SK-N-SH (cell line): ENCODE measurements at regions not wholly inside any gene's neighbourhood (a gene's known extent, or its start where the extent isn't known, plus 50 kb on each side); places are given as distances from the start of the nearest gene placed in this dataset.

Experiments
- CTCF ChIA-PET: fragments of 300-600, 350-600 bp; formaldehyde crosslinking; extraction: SDS; loops from one replicate; lab custom pipeline; 2021; lab: Yijun Ruan, JAX
- POLR2A ChIA-PET: fragments of 350-600 bp; sonication (Branson Sonifier 250); formaldehyde crosslinking; extraction: SDS; loops from one replicate; lab custom pipeline; 2020; ENCODE audit warnings: antibody characterized with exemption, inconsistent platforms; lab: Yijun Ruan, JAX
- DNase-seq: peaks from one replicate; pipeline ENCODE4 v3.0.0; 2012
- H2AFZ ChIP-seq: fragments of 200-600 bp; sonication (generic); 2 replicates; pipeline ENCODE4 v1.8.1; 2016; ENCODE audit warnings: antibody characterized with exemption, mild to moderate bottlenecking, low read depth
- H3F3A ChIP-seq: fragments of 200-600 bp; sonication (generic); replicated peaks from 2 replicates; pipeline ENCODE3; 2016; ENCODE audit warnings: antibody characterized with exemption, mild to moderate bottlenecking; ENCODE audit not compliant: insufficient read depth
- H3K27ac ChIP-seq, 2 experiments: fragments of 200-500 bp in 1 of 2; fragments of 200-600 bp in 1 of 2; sonication (Bioruptor generic) in 1 of 2; sonication (generic), shearing (Covaris generic) in 1 of 2; 2 replicates each; pipeline versions ENCODE4 v1.5.1 to v1.6.1; 2014 to 2016; ENCODE audit warnings: low read depth in 2 of 2, inconsistent platforms in 1 of 2, low read length in 1 of 2, mild to moderate bottlenecking in 1 of 2, mixed read lengths in 1 of 2
- H3K27me3 ChIP-seq: fragments of 200-600 bp; sonication (generic), shearing (Covaris generic); 2 replicates; pipeline ENCODE4 v1.6.1; 2016; ENCODE audit warnings: mixed run types; ENCODE audit not compliant: insufficient read depth
- H3K36me3 ChIP-seq, 2 experiments: fragments of 200-500 bp in 1 of 2; fragments of 200-600 bp in 1 of 2; sonication (Bioruptor generic) in 1 of 2; sonication (generic) in 1 of 2; replicated peaks in 1 of 2; 2 replicates each; pipeline versions ENCODE3 to v1.5.1; 2014 to 2016; ENCODE audit warnings: low read length in 1 of 2, mild to moderate bottlenecking in 1 of 2; ENCODE audit not compliant: insufficient read depth in 2 of 2, control insufficient read depth in 1 of 2
- H3K4me1 ChIP-seq, 2 experiments: fragments of 200-500 bp in 1 of 2; fragments of 200-600 bp in 1 of 2; sonication (Bioruptor generic) in 1 of 2; sonication (generic), shearing (Covaris generic) in 1 of 2; 2 replicates each; pipeline versions ENCODE4 v1.5.1 to v1.6.1; 2014 to 2016; ENCODE audit warnings: low read depth in 1 of 2, low read length in 1 of 2, mixed run types in 1 of 2; ENCODE audit not compliant: insufficient read depth in 2 of 2, control insufficient read depth in 1 of 2
- H3K4me2 ChIP-seq: fragments of 200-600 bp; sonication (generic), shearing (Covaris generic); 2 replicates; pipeline ENCODE4 v1.6.1; 2017; ENCODE audit warnings: mixed run types
- H3K4me3 ChIP-seq, 2 experiments: fragments of 200-500 bp in 1 of 2; fragments of 200-600 bp in 1 of 2; sonication (Bioruptor generic) in 1 of 2; sonication (generic), shearing (Covaris generic) in 1 of 2; 2 replicates each; pipeline versions ENCODE4 v1.5.1 to v1.8.1; 2014 to 2016; ENCODE audit warnings: low read depth in 2 of 2, inconsistent platforms in 1 of 2, low read length in 1 of 2, mild to moderate bottlenecking in 1 of 2, mixed read lengths in 1 of 2, moderate library complexity in 1 of 2
- H3K79me2 ChIP-seq: fragments of 200-600 bp; sonication (generic); 2 replicates; pipeline ENCODE4 v1.8.1; 2017; ENCODE audit warnings: mild to moderate bottlenecking; ENCODE audit not compliant: insufficient read depth
- H3K9ac ChIP-seq: fragments of 200-600 bp; sonication (generic); 2 replicates; pipeline ENCODE4 v1.6.1; 2017; ENCODE audit warnings: mixed run types
- H3K9me2 ChIP-seq: fragments of 200-600 bp; sonication (generic); 2 replicates; pipeline ENCODE4 v1.6.1; 2017; ENCODE audit warnings: mixed run types
- H3K9me3 ChIP-seq: fragments of 200-600 bp; sonication (generic); 2 replicates; pipeline ENCODE4 v1.6.1; 2017; ENCODE audit warnings: mixed run types, mild to moderate bottlenecking, moderate library complexity
- H4K20me1 ChIP-seq: fragments of 200-600 bp; sonication (generic); 2 replicates; pipeline ENCODE4 v1.6.1; 2017; ENCODE audit warnings: mild to moderate bottlenecking, mixed run types; ENCODE audit not compliant: insufficient read depth
- FOXM1 ChIP-seq: IDR thresholded peaks from 2 replicates; pipeline ENCODE4 v1.4.0; 2012; ENCODE audit warnings: low read depth, mild to moderate bottlenecking
- GABPA ChIP-seq: IDR thresholded peaks from 2 replicates; pipeline ENCODE4 v1.4.0; 2012; ENCODE audit warnings: low read depth, mild to moderate bottlenecking
- NFIC ChIP-seq: IDR thresholded peaks from 2 replicates; pipeline ENCODE4 v1.4.0; 2012; ENCODE audit warnings: borderline replicate concordance
- NRF1 ChIP-seq: IDR thresholded peaks from 2 replicates; pipeline ENCODE4 v1.6.1; 2012; ENCODE audit warnings: low read depth, mild to moderate bottlenecking, low read length
- RAD21 ChIP-seq: IDR thresholded peaks from 2 replicates; pipeline ENCODE4 v1.6.1; 2012; ENCODE audit warnings: mild to moderate bottlenecking, low read length
- TAF1 ChIP-seq: IDR thresholded peaks from 2 replicates; pipeline ENCODE4 v1.6.1; 2012; ENCODE audit warnings: low read depth, mild to moderate bottlenecking, low read length, moderate library complexity, borderline replicate concordance
- TCF12 ChIP-seq: IDR thresholded peaks from 2 replicates; pipeline ENCODE4 v1.4.0; 2012
- TEAD4 ChIP-seq: IDR thresholded peaks from 2 replicates; pipeline ENCODE4 v1.4.0; 2012; ENCODE audit warnings: mild to moderate bottlenecking, borderline replicate concordance; ENCODE audit not compliant: insufficient read depth
- whole genome bisulfite sequencing: methylation state at CpG from one replicate; pipeline ENCODE4 v1.1.6; 2017; ENCODE audit warnings: low lambda C conversion rate; 5-methylcytosine and 5-hydroxymethylcytosine counted together
- TF ChIP-seq, protein P1 (sequence below): IDR thresholded peaks from 2 replicates; pipeline ENCODE4; 2012
- TF ChIP-seq, protein P2 (sequence below): IDR thresholded peaks from 2 replicates; pipeline ENCODE4 v1.6.1; 2012; ENCODE audit warnings: mild to moderate bottlenecking, low read depth, low read length, moderate library complexity

DNA sequence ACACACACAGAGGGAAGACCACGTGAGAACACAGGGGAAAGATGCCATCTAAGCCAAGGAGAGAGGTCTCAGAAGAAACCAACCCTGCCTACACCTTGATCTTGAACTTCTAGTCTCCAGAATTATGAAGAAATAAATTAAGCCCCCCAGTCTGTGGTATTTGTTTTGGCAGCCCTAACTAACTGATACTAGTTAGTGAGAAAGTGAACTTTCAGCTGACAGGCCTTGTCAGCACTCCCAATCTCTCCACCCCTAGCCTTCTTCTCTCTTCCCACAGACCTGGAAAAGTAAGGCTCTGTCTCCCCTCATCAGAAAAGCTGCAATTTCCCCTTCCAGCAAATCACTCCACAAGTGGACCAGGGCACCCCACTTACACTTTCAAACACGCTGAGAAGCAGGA lies 108.6 kb upstream of the CDYL start:
- Histone ChIP-seq H3K27ac (no peak overlapping the region), H4K20me1 (no peaks in the 10 kb centered on the region), H3K79me2 (no peaks in the 10 kb centered on the region), H3K9me2 (no peaks in the 10 kb centered on the region), H3K9ac (no peak overlapping the region), H3F3A (no peaks in the 10 kb centered on the region), H2AFZ (no peak overlapping the region), H3K4me2 (no peak overlapping the region), H3K4me1 (no peaks in the 10 kb centered on the region), H3K27me3 (no peaks in the 10 kb centered on the region), H3K4me3 (no peak overlapping the region), H3K9me3 (no peaks in the 10 kb centered on the region), H3K36me3 (no peaks in the 10 kb centered on the region)
- DNase-seq, result no peak
- CTCF ChIA-PET, result no interaction called here
- whole genome bisulfite sequencing, result 41% methylated on average over 2 of the region's 2 CpGs
- POLR2A ChIA-PET, result no interaction called here
- no peak for TF ChIP-seq NFIC
- no peak for TF ChIP-seq NRF1

DNA sequence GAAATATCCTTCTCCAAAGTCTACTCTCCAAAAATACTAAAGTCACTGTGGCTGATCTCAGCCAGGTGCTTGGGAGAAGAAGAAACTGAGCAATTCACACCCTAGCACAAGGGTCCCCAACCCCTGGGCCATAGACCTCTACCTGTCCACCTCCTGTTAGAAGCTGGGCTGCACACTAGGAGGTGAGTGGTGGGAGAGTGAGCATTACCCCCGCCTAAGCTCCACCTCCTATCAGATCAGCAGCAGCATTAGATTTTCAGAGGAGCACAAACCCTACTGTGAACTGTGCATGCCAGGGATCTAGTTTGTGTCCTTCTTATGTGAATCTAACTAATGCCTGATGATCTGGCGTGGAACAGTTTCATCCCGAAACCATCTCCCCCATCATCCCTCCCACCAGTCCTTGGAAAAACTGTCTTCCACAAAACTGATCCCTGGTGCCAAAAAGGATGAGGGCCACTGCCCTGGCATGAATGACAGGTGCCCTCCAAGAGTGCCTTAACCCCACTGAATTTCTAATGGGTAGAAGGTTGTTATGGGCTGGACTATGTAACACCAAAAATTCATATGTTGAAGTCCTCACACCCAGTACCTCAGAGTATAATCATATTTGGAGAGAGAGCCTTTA lies 109.2 kb upstream of the CDYL start:
- H3K36me3 ChIP-seq, result no peaks in the 10 kb centered on the region
- no peak overlapping the region for H3K27ac ChIP-seq
- no peak overlapping the region for H3K4me2 ChIP-seq
- 51% methylated on average over 3 of the region's 3 CpGs for WGBS
- no peaks in the 10 kb centered on the region for H3K4me1 ChIP-seq
- H4K20me1 ChIP-seq, result no peaks in the 10 kb centered on the region
- CTCF ChIA-PET, result no interaction called here
- no peaks in the 10 kb centered on the region for H3K27me3 ChIP-seq
- POLR2A ChIA-PET, result no interaction called here
- H3K9me2 ChIP-seq, result no peaks in the 10 kb centered on the region
- no peaks in the 10 kb centered on the region for H3K79me2 ChIP-seq
- no peaks in the 10 kb centered on the region for H3K9me3 ChIP-seq
- TF ChIP-seq TEAD4, result no peak
- no peak for TF ChIP-seq TCF12
- no peak for TF ChIP-seq GABPA
- no peak for TF ChIP-seq RAD21
- TF ChIP-seq TAF1, result no peak
- TF ChIP-seq FOXM1, result no peak
- TF ChIP-seq, protein P1, sequence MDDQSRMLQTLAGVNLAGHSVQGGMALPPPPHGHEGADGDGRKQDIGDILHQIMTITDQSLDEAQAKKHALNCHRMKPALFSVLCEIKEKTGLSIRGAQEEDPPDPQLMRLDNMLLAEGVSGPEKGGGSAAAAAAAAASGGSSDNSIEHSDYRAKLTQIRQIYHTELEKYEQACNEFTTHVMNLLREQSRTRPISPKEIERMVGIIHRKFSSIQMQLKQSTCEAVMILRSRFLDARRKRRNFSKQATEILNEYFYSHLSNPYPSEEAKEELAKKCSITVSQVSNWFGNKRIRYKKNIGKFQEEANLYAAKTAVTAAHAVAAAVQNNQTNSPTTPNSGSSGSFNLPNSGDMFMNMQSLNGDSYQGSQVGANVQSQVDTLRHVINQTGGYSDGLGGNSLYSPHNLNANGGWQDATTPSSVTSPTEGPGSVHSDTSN, result no peak
- TF ChIP-seq, protein P2, sequence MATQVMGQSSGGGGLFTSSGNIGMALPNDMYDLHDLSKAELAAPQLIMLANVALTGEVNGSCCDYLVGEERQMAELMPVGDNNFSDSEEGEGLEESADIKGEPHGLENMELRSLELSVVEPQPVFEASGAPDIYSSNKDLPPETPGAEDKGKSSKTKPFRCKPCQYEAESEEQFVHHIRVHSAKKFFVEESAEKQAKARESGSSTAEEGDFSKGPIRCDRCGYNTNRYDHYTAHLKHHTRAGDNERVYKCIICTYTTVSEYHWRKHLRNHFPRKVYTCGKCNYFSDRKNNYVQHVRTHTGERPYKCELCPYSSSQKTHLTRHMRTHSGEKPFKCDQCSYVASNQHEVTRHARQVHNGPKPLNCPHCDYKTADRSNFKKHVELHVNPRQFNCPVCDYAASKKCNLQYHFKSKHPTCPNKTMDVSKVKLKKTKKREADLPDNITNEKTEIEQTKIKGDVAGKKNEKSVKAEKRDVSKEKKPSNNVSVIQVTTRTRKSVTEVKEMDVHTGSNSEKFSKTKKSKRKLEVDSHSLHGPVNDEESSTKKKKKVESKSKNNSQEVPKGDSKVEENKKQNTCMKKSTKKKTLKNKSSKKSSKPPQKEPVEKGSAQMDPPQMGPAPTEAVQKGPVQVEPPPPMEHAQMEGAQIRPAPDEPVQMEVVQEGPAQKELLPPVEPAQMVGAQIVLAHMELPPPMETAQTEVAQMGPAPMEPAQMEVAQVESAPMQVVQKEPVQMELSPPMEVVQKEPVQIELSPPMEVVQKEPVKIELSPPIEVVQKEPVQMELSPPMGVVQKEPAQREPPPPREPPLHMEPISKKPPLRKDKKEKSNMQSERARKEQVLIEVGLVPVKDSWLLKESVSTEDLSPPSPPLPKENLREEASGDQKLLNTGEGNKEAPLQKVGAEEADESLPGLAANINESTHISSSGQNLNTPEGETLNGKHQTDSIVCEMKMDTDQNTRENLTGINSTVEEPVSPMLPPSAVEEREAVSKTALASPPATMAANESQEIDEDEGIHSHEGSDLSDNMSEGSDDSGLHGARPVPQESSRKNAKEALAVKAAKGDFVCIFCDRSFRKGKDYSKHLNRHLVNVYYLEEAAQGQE, result no peak
- no peak overlapping the region for H3K9ac ChIP-seq
- no peak overlapping the region for H2AFZ ChIP-seq
- no peak for DNase-seq
- no peaks in the 10 kb centered on the region for H3F3A ChIP-seq
- no peak overlapping the region for H3K4me3 ChIP-seq
